H1 (cell line): ENCODE measurements at regions not wholly inside any gene's neighbourhood (a gene's known extent, or its start where the extent isn't known, plus 50 kb on each side); places are given as distances from the start of the nearest gene placed in this dataset.

ENCODE experiments used
- ASH2L ChIP-seq: fragments of 200-600, 300-600 bp; sonication (generic); IDR thresholded peaks from one replicate; pipeline ENCODE4 v1.7.1; 2017; ENCODE audit warnings: low read length
- BACH1 ChIP-seq: IDR thresholded peaks from 2 replicates; pipeline ENCODE4 v1.6.1; 2012; ENCODE audit warnings: low read length, improper control_type of control experiment
- BRCA1 ChIP-seq: IDR thresholded peaks from 2 replicates; pipeline ENCODE4 v1.6.1; 2012; ENCODE audit warnings: low read depth, low read length, improper control_type of control experiment
- CHD1 ChIP-seq: IDR thresholded peaks from 2 replicates; pipeline ENCODE4 v1.6.1; 2012; ENCODE audit warnings: low read depth, low read length, improper control_type of control experiment
- CHD7 ChIP-seq: fragments of 300-600 bp; sonication (generic); IDR thresholded peaks from 2 replicates; pipeline ENCODE4 v1.7.1; 2012; ENCODE audit warnings: low read length, moderate library complexity, mild to moderate bottlenecking, inconsistent platforms; ENCODE audit not compliant: insufficient replicate concordance
- CREB1 ChIP-seq: IDR thresholded peaks from 2 replicates; pipeline ENCODE4 v1.6.1; 2012; ENCODE audit warnings: inconsistent platforms
- EZH2 ChIP-seq: fragments of 200-600 bp; sonication (generic); IDR thresholded peaks from 2 replicates; pipeline ENCODE4 v1.7.1; 2012; ENCODE audit warnings: low read depth, mild to moderate bottlenecking, moderate library complexity, low read length, inconsistent platforms; ENCODE audit not compliant: severe bottlenecking
- HDAC6 ChIP-seq: IDR thresholded peaks from one replicate; pipeline ENCODE4 v1.7.1; 2012; ENCODE audit warnings: low read depth, mild to moderate bottlenecking, inconsistent platforms, low read length, moderate library complexity
- SAP30 ChIP-seq: fragments of 300-600 bp; sonication (generic); IDR thresholded peaks from 2 replicates; pipeline ENCODE4 v1.7.1; 2012; ENCODE audit warnings: low read length, moderate library complexity, mild to moderate bottlenecking, inconsistent platforms; ENCODE audit not compliant: insufficient read depth, insufficient replicate concordance
- TCF12 ChIP-seq: IDR thresholded peaks from 2 replicates; pipeline ENCODE4 v1.6.1; 2011; ENCODE audit warnings: low read depth, mild to moderate bottlenecking, low read length
- TF ChIP-seq, protein P1 (sequence below): IDR thresholded peaks from 2 replicates; pipeline ENCODE4 v1.6.1; 2011; ENCODE audit warnings: low read length, improper control_type of control experiment

- TF ChIP-seq CHD7 = no peak
- TF ChIP-seq BRCA1 = no peak
- TF ChIP-seq CHD1 = no peak
- TF ChIP-seq HDAC6 = no peak
- no peak for TF ChIP-seq ASH2L
- TF ChIP-seq, protein P1, sequence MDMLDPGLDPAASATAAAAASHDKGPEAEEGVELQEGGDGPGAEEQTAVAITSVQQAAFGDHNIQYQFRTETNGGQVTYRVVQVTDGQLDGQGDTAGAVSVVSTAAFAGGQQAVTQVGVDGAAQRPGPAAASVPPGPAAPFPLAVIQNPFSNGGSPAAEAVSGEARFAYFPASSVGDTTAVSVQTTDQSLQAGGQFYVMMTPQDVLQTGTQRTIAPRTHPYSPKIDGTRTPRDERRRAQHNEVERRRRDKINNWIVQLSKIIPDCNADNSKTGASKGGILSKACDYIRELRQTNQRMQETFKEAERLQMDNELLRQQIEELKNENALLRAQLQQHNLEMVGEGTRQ = no peak
- TF ChIP-seq SAP30 = no peak
- TF ChIP-seq EZH2 = no peak
- TF ChIP-seq TCF12 = no peak
- TF ChIP-seq CREB1 = no peak
- TF ChIP-seq BACH1 = no peak
Measured at GRCh38 chr1:165011991-165012531, 344.5 kb downstream of the LMX1A start (continued).
